GM18498 (cell line): ENCODE measurements at regions not wholly inside any gene's neighbourhood (a gene's known extent, or its start where the extent isn't known, plus 50 kb on each side); places are given as distances from the start of the nearest gene placed in this dataset.
"Not testable (repeated sequence)": the region's sequence is repeated elsewhere in the genome, so short reads cannot be mapped to it uniquely, and the experiment has no call there.

Experiments used
- ATAC-seq: cut with Tn5 transposase; IDR thresholded peaks from one replicate; pipeline ENCODE4 v1.9.1; 2021; ENCODE audit warnings: mild to moderate bottlenecking, moderate library complexity; ENCODE audit not compliant: unreplicated experiment

DNA sequence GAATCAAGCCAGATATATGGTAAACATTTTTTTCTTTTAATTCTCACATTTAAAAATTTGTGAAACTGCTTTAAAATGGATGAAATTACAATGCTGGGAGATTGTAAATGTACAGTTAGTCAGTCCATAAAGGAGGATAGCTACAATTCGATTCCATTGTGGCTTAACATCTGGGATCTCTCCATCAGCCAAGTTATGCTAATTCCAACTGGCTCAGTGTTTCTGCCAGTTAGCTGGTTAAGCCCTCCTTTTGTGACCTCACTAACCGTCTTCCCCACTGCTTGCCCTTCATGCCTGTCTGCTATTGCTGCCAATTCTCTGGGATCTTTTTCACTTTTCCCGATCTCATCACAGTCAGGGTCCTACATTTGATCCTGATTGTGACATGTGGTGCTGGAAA is 1347.6 kb downstream of the CDH11 start:
- no peak for ATAC-seq

DNA sequence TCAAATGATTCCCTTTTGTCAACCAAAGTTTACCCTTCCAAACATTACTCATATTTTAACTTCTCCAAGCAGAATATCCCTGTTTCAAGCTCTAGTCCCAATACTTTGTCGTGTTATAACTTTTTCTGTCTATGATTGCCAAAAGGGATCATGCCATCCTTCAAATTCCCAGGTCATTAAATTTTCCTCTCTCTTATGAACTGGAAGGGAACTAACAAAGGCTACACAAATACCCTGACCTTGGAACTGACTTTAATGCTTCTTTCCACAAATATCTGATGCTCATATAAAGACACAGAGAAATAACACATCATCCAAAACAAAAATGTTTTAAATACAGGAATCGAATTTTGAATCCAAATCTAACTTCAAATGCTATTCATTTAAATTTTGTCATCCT is 1352.7 kb downstream of the CDH11 start:
- ATAC-seq = no peak

DNA sequence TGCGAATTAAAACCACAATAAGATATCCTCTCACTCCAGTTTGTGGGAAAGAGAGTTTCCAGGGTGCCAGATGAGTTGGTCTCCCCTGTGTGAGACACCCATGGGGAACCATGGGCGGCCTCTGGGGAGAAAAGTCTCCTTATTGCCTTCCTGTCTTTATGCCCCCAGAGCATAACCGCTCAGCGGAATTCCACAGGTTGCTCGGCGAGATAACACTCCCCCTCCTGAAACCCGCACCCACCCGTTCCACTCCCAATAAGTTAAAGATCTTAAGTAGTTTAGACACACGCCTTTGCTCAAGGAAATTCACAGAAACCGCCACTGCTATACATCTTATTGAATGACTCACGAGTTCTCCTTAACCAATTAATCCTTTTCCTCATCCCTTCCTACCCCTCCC is 1361.6 kb downstream of the CDH11 start:
- ATAC-seq = not testable (repeated sequence)

DNA sequence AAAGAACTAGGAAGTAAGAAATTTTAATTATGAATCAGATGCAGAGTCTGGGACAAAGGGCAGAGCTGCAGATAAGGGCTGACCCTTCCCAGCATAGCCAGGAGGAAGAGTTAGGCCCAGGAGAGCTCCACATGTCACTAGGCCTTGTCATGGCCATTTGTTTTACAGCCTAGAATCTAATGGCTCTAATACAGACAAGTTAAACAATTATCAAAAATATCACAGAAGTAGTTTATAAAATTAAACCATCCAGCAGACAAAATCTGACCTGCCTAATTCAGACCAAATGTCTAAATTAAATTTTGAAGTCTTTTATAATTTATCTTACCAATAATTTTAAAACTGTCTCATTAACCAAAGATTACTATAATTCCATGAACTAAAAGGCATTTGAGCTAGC is 1369.5 kb downstream of the CDH11 start:
- no peak for ATAC-seq

DNA sequence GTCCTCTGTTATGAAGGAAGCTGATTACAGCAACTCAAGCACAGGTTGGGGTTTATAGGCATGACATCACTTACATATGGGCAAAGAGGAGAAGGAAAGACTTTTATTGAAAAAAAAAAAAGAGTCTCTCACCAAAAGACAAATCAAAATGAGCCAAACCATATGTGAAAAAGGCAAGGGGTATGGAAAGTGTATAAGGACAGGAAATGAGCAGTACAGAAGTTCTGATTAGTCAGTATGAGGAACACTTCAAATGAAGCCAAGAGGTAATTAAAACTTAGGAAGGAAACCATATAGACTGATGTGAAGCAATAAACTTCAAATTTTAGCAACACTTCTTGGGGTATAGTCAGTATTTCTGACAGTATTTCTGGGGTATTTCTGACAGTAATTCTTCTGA is 1372.6 kb downstream of the CDH11 start:
- no peak for ATAC-seq

DNA sequence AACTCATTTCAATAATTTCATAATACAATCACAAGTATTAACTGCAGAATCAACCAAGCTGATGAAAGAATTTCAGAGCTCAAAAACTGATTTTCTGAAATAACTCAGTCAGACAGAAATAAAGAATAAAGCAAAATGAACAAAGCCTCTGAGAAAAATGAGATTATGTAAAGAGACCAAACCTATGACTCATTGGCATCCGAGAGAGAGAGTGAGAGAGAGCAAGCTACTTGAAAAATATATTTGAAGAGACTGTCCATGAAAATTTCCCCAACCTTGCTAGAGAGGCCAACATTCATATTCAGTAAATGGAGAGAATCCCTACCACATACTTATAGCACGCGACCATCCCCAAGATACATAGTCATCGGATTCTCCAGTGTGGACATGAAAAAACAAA is 1376.4 kb downstream of the CDH11 start:
- ATAC-seq = no peak

DNA sequence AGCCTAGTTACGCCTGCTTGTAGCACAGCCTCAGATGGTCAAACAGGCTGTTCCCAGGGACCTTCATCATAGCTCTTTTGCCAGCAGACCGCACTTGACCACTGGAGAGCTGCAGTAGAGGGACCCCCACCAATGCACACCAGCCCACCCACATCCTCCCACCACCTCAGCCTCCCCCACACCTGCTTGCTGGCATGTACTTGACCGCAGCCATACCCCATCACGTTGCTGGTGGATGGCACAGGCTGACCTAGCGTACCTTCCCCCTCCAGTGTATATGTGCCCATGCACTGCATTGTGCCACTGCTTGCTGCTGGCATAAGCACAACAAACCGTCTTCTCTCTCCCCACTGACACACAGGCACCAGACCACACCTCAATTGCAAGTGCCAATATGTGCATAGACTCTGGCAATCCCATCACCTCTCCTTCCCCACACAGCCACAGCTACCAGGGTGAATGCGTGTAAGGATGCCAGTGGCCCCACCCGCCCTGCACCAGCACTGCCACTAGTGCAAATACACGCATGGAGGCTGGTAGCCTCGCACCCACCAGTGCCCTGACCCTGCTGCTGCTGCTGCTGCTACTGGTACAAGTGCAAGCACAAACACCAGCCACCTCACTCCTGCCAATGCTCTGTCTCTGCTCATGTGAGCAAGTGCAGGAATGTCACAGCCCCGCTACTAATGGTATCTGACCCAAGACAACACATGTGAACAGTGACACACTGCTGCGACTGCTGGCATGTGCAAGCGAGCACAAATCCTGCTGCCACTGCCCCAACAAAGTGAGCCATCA is 1377.6 kb downstream of the CDH11 start:
- no peak for ATAC-seq

- ATAC-seq = no peak
These were observed 1379.7 kb downstream of the CDH11 start for GRCh38 chr16:63742150-63742549.

- ATAC-seq = no peak
These were observed 1384.2 kb downstream of the CDH11 start for GRCh38 chr16:63737633-63738032.

- no peak for ATAC-seq
These were observed 1386.4 kb downstream of the CDH11 start for GRCh38 chr16:63735456-63735855.

DNA sequence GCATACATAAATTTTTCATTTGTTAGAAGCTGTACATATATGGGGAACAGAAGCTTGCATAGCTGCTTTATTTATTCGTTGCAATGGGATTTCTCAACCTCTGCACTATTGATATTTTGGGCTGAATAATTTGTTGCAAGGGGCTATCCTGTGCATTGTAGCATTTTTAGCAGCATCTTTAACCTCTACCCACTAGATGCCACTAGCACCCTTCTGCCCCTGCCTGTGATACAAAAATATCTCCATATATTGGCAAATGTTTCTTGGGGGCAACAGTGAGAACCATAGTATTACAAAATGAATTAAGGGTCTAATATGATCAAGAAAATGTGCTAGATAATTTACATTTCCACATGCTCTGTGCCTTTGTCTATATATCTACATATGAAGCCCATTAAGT is 1401.0 kb downstream of the CDH11 start:
- ATAC-seq = no peak

DNA sequence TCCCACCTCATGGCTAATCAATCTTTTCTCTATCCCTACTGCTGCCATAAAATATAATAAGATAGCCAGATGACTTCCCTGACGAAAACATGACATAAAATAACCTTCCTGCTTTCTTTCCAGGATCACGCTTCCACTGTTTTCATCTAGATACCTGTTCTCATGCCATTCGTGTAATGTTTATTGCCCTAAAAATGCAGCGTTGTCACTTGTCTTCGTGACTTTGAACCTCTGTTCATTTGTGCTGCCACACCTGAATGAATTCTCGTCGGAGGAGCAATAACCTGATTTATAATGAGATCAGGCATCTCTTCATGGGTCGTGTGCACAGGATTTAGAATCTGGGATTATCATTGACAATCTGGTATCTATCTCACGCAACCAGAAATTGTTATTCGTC is 1401.9 kb downstream of the CDH11 start:
- no peak for ATAC-seq

DNA sequence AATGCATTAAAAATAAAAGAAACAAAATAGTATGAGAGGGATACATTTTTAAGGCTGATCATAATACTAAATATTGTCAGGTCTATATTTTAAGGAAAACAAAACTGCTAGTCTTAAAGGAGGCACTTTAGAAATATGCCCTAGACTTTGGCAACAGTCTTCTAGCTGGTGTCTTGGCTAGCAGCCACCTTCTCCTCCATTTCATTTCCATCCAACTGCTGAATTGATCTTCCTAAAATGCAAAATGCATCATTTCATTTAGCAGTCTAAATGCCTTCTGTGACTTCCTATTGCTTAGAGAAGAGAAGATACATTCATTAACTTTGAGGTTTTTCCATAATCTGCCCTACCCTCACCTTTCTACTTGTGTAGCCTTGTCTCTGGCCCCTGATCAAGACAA is 1404.1 kb downstream of the CDH11 start:
- no peak for ATAC-seq

- no peak for ATAC-seq
These were observed 1407.0 kb downstream of the CDH11 start for GRCh38 chr16:63714876-63715275.

- no peak for ATAC-seq
These were observed 1409.1 kb downstream of the CDH11 start for GRCh38 chr16:63712725-63713124.

GRCh38 chr16:63703612-63704011 is 1418.3 kb downstream of the CDH11 start:
- ATAC-seq = no peak

GRCh38 chr16:63702981-63703590 is 1418.8 kb downstream of the CDH11 start:
- ATAC-seq = no peak

DNA sequence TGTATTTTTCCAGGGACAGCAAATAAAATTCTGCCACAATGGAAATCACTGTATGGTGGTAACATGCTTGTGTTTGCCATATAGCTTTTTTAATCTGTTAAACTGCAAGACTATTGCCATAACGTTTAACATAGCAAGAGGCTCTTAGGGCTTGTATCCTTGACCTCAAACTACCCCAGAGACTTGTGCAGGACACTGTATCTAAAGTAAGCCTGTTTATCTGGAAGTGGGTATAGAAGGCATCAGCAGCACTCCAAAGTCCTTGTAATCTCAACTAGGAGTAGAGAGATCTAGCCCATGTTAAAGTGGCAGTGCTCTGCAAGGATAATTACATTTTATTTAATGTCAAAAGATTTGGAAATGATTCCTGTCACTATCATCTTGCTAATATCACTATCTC is 1424.1 kb downstream of the CDH11 start:
- no peak for ATAC-seq

GRCh38 chr16:63695347-63695746 is 1426.5 kb downstream of the CDH11 start:
- ATAC-seq = no peak

- no peak for ATAC-seq
These were observed 1430.9 kb downstream of the CDH11 start for GRCh38 chr16:63690961-63691360.

DNA sequence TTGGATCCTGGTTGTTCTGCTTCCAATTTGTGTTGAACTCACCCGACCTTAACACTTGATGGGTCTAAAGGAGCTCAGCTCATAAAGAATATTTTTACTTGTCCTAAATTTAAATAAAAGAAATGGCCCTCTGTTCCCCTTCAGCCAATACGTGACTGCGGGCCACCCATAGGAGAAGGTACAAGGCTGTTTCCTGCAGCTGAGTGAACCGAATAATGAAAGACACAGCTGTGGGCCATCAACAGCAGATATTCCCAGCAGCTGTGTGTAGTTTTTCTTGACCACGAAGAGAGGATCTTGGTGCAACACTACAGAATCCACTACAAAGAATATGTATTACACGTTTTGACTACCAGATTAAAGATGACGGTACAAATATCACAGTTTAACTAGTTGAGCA is 1431.6 kb downstream of the CDH11 start:
- no peak for ATAC-seq

DNA sequence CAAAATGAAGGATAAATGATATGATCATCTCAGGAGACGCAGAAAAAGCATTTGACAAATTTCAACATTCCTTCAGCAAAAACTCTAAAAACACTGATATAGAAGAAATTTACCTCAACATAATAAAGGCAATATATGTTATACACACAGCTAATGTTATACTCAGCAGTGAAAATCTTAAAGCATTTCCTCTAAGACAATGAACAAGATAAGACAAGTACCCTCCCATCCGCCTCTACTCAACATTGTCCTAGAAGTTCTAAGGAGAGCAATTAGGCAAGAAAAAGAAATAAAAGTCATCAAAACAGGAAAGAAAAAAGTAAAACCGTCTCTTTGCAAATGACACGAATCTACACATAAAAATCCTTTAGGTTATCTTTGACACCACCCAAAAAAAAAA is 1432.8 kb downstream of the CDH11 start:
- ATAC-seq = no peak
